ENCODE measurements at regions not wholly inside any gene's neighbourhood (a gene's known extent, or its start where the extent isn't known, plus 50 kb on each side); places are given as distances from the start of the nearest gene placed in this dataset.

GRCh38 chr4:20454515-20454914 lies 202.8 kb downstream of the SLIT2 start:
- TF ChIP-seq TAF1 (IDR thresholded peaks at IDR 0.05; ENCODE audit: low read depth) (no peak), CREB1 (IDR thresholded peaks at IDR 0.05; ENCODE audit: low read depth) (no peak), USF1 (IDR thresholded peaks at IDR 0.05) (no peak), CEBPB (IDR thresholded peaks at IDR 0.05) (no peak), YY1 (IDR thresholded peaks at IDR 0.05; ENCODE audit: low read depth) (no peak), REST (IDR thresholded peaks at IDR 0.05; ENCODE audit: low read depth) (no peak), EP300 (IDR thresholded peaks at IDR 0.05; ENCODE audit: borderline replicate concordance) (no peak)
